Erythroblast (primary cell): ENCODE measurements at regions not wholly inside any gene's neighbourhood (a gene's known extent, or its start where the extent isn't known, plus 50 kb on each side); places are given as distances from the start of the nearest gene placed in this dataset.

Experiments
- GATA1 ChIP-seq: IDR thresholded peaks from 2 replicates; pipeline ENCODE4 v1.6.1; 2011; ENCODE audit warnings: low read depth, mild to moderate bottlenecking, control low read depth, low read length, moderate library complexity
- POLR2A ChIP-seq: IDR thresholded peaks from 2 replicates; pipeline ENCODE4 v1.6.1; 2011; ENCODE audit warnings: mild to moderate bottlenecking, low read length

DNA sequence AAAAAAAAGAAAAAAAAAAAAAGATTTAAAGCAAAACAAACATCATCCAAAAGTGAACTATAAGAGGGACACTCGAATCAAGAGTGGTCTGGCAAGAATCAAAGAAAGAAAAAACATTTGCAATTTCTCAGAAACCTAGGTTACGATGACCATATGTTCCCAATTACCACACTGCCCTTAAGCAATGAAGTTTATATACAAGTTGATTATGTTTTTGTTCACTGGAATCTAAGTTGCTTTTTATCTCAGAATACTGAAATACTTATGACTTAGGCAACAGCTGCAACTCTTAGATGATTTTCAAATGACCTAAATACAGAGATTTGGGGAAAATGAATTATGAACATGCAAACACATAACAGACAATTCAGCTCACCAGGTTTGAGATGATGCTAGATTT lies 597.1 kb upstream of the CHAC2 start:
- no peak for TF ChIP-seq GATA1
- no peak for TF ChIP-seq POLR2A
